Gastrocnemius medialis (tissue), 4 donors: ENCODE measurements at regions not wholly inside any gene's neighbourhood (a gene's known extent, or its start where the extent isn't known, plus 50 kb on each side); places are given as distances from the start of the nearest gene placed in this dataset.

Source experiments
- ATAC-seq, 2 donors: fragments of 150-250 bp; one replicate each; pipeline ENCODE4 v1.9.1; 2016
- DNase-seq, 2 donors: peaks; one replicate each; pipeline ENCODE4 v3.0.0-alpha.2; 2019
- H3K27ac ChIP-seq, 4 donors: fragments of 200-600 bp; sonication (generic); 1 replicate in 1 of 4; 2 replicates in 3 of 4; pipeline ENCODE4 v1.5.1; 2016 to 2018; ENCODE audit warnings: mild to moderate bottlenecking in 2 of 4, moderate library complexity in 1 of 4
- H3K27me3 ChIP-seq, 3 donors: fragments of 200-600 bp; sonication (generic) in 2 of 3; 1 replicate in 1 of 3; 2 replicates in 2 of 3; pipeline versions ENCODE4 v1.5.1 to v1.6.0; 2016 to 2019; ENCODE audit warnings: mild to moderate bottlenecking in 1 of 3, moderate library complexity in 1 of 3
- H3K36me3 ChIP-seq, 2 donors: fragments of 200-600 bp; sonication (generic) in 1 of 2; one replicate each; pipeline ENCODE4 v1.5.1; 2017 to 2018
- H3K4me1 ChIP-seq, 2 donors: fragments of 200-600 bp; sonication (generic) in 1 of 2; one replicate each; pipeline ENCODE4 v1.5.1; 2016 to 2017; ENCODE audit warnings: mild to moderate bottlenecking in 2 of 2
- H3K4me3 ChIP-seq, 4 donors: fragments of 200-600 bp; sonication (generic) in 3 of 4; 1 replicate in 1 of 4; 2 replicates in 3 of 4; pipeline ENCODE4 v1.5.1; 2016 to 2019; ENCODE audit warnings: mild to moderate bottlenecking in 2 of 4
- H3K9me3 ChIP-seq, 3 donors: fragments of 200-600 bp; sonication (generic) in 2 of 3; 1 replicate in 1 of 3; 2 replicates in 2 of 3; pipeline ENCODE4 v1.5.1; 2016 to 2019
- POLR2A ChIP-seq, 2 donors: fragments of 450-650 bp; IDR thresholded peaks; one replicate each; pipeline ENCODE4 v1.6.1; 2017; ENCODE audit warnings: antibody characterized with exemption in 2 of 2, mild to moderate bottlenecking in 2 of 2, moderate library complexity in 2 of 2
- in situ Hi-C, 4 donors: fragments of 200-750 bp; cut with MboI; loops; one replicate each; pipeline versions ENCODE4 v1.15.0 to v1.8.0; 2017; ENCODE audit warnings: low sequenced_read_pairs in 4 of 4
- intact Hi-C: fragments of 100-400 bp; cut with DNase I; formaldehyde crosslinking; loops from one replicate; pipeline ENCODE4 v1.15.1; 2023; ENCODE audit warnings: low total_unique reads
- TF ChIP-seq, protein P1 (sequence below), 5 experiments: fragments of 450-650 bp in 3 of 5; fragments of 200-600 bp in 2 of 5; sonication (generic) in 2 of 5; IDR thresholded peaks in 4 of 5; conservative IDR thresholded peaks in 1 of 5; 1 replicate in 4 of 5; 2 replicates in 1 of 5; pipeline ENCODE4 v1.5.1; 2016 to 2019; ENCODE audit warnings: antibody characterized with exemption in 5 of 5, mild to moderate bottlenecking in 3 of 5, moderate library complexity in 3 of 5

DNA sequence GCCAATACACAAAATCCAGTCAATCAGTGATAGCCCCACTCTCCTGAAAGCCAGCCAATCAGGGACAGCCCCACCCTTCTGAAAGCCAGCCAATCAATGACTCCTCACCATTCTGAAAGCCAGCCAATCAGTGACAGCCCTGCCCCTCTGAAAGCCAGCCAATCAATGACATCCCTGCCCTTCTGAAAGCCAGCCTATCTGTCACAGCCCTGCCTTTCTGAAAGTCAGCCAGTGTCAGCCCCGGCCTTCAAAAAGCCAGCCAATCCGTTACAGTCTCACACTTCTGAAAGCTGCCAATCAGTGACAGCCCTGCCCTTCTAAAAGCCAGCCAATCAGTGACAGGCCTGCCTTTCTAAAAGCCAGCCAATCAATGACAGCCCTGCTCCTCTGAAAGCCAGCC, 95.9 kb upstream of the HDAC4 start:
- H3K27ac ChIP-seq = no peak overlapping the region
- in situ Hi-C loops = no loop called here
- H3K4me1 ChIP-seq = no peaks in the 10 kb centered on the region
- no peak for DNase-seq
- H3K27me3 ChIP-seq = no peaks in the 10 kb centered on the region
- no peaks in the 10 kb centered on the region for H3K36me3 ChIP-seq
- no peak overlapping the region for H3K4me3 ChIP-seq
- TF ChIP-seq POLR2A (IDR thresholded peaks at IDR 0.05) = no peak
- TF ChIP-seq, protein P1, sequence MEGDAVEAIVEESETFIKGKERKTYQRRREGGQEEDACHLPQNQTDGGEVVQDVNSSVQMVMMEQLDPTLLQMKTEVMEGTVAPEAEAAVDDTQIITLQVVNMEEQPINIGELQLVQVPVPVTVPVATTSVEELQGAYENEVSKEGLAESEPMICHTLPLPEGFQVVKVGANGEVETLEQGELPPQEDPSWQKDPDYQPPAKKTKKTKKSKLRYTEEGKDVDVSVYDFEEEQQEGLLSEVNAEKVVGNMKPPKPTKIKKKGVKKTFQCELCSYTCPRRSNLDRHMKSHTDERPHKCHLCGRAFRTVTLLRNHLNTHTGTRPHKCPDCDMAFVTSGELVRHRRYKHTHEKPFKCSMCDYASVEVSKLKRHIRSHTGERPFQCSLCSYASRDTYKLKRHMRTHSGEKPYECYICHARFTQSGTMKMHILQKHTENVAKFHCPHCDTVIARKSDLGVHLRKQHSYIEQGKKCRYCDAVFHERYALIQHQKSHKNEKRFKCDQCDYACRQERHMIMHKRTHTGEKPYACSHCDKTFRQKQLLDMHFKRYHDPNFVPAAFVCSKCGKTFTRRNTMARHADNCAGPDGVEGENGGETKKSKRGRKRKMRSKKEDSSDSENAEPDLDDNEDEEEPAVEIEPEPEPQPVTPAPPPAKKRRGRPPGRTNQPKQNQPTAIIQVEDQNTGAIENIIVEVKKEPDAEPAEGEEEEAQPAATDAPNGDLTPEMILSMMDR (IDR thresholded peaks at IDR 0.05 in 4 of 5, conservative IDR thresholded peaks at IDR 0.05 in 1 of 5) = no peak
- no peak for ATAC-seq
- intact Hi-C loops = no loop called here
- no peaks in the 10 kb centered on the region for H3K9me3 ChIP-seq

DNA sequence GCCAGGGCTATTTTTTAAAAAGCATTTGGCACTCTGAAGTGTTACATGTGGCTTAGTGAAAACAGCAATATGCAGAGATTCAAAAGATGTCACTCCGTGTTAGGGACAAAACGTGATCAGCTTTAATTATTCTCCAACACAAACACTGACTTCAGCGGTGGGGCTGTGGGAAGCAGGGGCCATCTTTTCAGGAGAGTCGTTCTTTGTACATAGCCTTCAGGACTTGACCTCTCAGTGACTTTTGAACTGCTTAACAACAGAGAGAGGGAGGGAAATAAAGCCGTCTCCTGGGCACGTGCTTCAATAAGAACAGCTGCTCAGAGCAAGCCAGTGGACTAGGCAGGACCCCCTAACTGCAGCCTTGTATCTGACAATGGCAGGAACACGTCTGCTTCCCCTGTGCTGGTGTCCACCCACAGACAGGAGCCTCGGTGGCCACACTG, 95.0 kb upstream of the HDAC4 start:
- Histone ChIP-seq H3K4me1 (no peaks in the 10 kb centered on the region), H3K27ac (no peak overlapping the region), H3K9me3 (no peaks in the 10 kb centered on the region), H3K4me3 (no peak overlapping the region), H3K27me3 (no peaks in the 10 kb centered on the region), H3K36me3 (no peaks in the 10 kb centered on the region)
- ATAC-seq (no peak), DNase-seq (no peak)
- in situ Hi-C loops = no loop called here
- TF ChIP-seq, protein P1 (IDR thresholded peaks at IDR 0.05 in 4 of 5, conservative IDR thresholded peaks at IDR 0.05 in 1 of 5) = no peak
- TF ChIP-seq POLR2A (IDR thresholded peaks at IDR 0.05) = no peak
- intact Hi-C loops = no loop called here

DNA sequence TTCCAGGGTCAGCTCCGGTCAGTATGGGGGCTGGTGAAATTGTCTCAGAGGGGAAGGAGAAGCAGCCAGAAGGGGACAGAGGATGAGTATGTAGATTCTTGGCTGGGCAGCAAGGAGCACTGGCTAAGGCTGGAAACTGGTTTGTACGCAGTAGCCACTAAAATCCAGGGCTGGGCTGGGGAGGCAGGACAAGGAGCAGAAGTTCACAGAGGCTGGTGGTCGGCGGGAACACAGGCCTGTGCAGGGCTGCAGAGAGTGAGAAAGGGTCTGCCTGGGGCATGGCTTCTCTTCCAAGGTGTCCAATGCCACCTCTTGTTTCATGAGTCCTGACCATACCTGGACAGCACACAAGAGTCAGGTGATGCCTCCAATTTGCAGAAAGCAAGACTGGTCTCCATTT, 94.4 kb upstream of the HDAC4 start:
- intact Hi-C loops = no loop called here

DNA sequence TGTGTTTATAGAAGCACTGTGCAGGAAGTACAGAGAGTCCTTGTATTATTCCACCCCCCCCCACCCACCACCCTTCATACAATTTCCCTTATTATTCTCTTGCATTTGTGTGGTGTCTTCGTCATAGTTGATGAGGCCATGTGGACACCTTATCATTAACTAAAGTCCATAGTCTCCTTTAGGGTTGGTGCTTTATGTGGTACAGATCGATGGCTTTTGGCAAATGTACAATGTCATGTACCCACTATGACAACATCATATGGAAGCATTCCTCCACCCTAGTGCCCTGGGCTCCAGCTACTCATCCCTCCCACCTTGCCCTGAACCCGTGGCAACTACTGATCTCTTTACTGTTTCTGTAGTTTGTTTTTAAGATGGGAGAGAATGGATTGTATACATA, 93.8 kb upstream of the HDAC4 start:
- H3K36me3 ChIP-seq = no peaks in the 10 kb centered on the region
- no peak overlapping the region for H3K4me3 ChIP-seq
- intact Hi-C loops = no loop called here
- DNase-seq (no peak), ATAC-seq (no peak)
- TF ChIP-seq, protein P1 (IDR thresholded peaks at IDR 0.05 in 4 of 5, conservative IDR thresholded peaks at IDR 0.05 in 1 of 5) = no peak
- no peak for TF ChIP-seq POLR2A (IDR thresholded peaks at IDR 0.05)
- in situ Hi-C loops = no loop called here
- H3K27me3 ChIP-seq = no peaks in the 10 kb centered on the region
- H3K9me3 ChIP-seq = no peaks in the 10 kb centered on the region
- no peaks in the 10 kb centered on the region for H3K4me1 ChIP-seq
- no peak overlapping the region for H3K27ac ChIP-seq

More for the DNA sequence above, 94.4 kb upstream of the HDAC4 start:
- TF ChIP-seq, protein P1 (IDR thresholded peaks at IDR 0.05 in 4 of 5, conservative IDR thresholded peaks at IDR 0.05 in 1 of 5) = no peak
- no peak for TF ChIP-seq POLR2A (IDR thresholded peaks at IDR 0.05)
- no peak overlapping the region for H3K4me3 ChIP-seq
- no peak overlapping the region for H3K27ac ChIP-seq
- DNase-seq (no peak), ATAC-seq (no peak)
- H3K27me3 ChIP-seq = no peaks in the 10 kb centered on the region
- in situ Hi-C loops = no loop called here
- H3K36me3 ChIP-seq = no peaks in the 10 kb centered on the region
- no peaks in the 10 kb centered on the region for H3K4me1 ChIP-seq
- no peaks in the 10 kb centered on the region for H3K9me3 ChIP-seq

DNA sequence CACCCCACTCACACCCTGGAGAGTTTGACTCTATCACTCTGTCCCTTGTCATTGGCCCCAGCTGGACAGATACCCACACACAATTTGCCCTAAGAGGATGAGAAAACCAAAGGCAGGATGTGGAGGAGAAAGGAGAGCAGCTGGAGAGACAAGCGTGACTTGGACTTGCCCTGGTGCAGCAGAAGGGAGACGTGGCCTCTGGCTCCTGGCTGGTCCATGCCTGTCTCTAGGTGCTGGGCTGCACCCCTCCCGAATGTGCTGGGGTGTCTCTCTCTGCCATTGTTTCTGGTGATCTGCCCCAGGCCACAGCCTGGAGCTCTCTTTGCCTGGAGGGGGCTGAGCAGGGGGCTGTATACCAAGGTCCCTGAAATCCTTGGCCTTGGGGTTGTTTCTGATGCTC, 88.7 kb upstream of the HDAC4 start:
- no peak for TF ChIP-seq POLR2A (IDR thresholded peaks at IDR 0.05)
- TF ChIP-seq, protein P1 (IDR thresholded peaks at IDR 0.05 in 4 of 5, conservative IDR thresholded peaks at IDR 0.05 in 1 of 5) = no peak
- ATAC-seq = no peak
- intact Hi-C loops (no loop called here), in situ Hi-C loops (no loop called here)
- Histone ChIP-seq H3K9me3 (no peaks in the 10 kb centered on the region), H3K4me1 (no peaks in the 10 kb centered on the region), H3K27ac (no peak overlapping the region), H3K27me3 (no peaks in the 10 kb centered on the region), H3K36me3 (no peaks in the 10 kb centered on the region), H3K4me3 (no peak overlapping the region)
- DNase-seq = no peak
